ENCODE measurements at regions not wholly inside any gene's neighbourhood (a gene's known extent, or its start where the extent isn't known, plus 50 kb on each side); places are given as distances from the start of the nearest gene placed in this dataset.

DNA sequence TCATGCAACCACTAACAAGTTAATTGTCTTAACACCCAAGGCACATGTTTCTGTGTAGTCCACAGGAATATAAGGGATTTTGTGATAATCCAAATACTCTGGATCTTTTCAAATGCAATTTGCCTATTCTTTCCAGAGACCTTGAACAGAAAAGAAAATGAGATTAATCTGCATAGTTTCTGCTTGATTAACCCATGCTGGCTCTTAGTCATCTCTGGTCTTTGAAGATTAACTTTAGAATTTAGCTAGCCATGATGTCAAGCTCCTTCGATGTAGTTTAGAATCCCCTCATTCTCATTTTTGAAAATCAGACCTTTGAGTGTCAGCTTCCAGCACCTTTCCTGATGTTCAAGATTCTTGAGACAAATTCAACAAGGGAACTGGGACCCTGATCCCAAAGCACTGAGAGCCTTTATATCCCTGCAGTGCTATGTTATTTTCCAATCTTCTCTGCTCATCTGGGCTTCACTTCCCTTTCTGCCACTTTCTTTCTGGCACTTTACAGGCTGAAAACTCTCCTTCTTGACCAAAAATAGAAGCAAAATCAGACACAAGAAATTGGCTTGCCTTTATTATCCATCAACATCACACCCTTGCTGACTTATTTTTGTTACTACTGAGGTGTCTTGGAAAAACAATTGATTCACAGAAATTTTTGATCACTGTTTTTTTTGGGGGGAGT is 155.5 kb downstream of the PALM2AKAP2 start:
- TF ChIP-seq, protein P1, sequence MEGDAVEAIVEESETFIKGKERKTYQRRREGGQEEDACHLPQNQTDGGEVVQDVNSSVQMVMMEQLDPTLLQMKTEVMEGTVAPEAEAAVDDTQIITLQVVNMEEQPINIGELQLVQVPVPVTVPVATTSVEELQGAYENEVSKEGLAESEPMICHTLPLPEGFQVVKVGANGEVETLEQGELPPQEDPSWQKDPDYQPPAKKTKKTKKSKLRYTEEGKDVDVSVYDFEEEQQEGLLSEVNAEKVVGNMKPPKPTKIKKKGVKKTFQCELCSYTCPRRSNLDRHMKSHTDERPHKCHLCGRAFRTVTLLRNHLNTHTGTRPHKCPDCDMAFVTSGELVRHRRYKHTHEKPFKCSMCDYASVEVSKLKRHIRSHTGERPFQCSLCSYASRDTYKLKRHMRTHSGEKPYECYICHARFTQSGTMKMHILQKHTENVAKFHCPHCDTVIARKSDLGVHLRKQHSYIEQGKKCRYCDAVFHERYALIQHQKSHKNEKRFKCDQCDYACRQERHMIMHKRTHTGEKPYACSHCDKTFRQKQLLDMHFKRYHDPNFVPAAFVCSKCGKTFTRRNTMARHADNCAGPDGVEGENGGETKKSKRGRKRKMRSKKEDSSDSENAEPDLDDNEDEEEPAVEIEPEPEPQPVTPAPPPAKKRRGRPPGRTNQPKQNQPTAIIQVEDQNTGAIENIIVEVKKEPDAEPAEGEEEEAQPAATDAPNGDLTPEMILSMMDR (IDR thresholded peaks at IDR 0.05; ENCODE audit: low read depth, low read length, missing control alignments) = no peak
- DNase-seq (ENCODE audit: extremely low read depth, low read depth) = no peak

DNA sequence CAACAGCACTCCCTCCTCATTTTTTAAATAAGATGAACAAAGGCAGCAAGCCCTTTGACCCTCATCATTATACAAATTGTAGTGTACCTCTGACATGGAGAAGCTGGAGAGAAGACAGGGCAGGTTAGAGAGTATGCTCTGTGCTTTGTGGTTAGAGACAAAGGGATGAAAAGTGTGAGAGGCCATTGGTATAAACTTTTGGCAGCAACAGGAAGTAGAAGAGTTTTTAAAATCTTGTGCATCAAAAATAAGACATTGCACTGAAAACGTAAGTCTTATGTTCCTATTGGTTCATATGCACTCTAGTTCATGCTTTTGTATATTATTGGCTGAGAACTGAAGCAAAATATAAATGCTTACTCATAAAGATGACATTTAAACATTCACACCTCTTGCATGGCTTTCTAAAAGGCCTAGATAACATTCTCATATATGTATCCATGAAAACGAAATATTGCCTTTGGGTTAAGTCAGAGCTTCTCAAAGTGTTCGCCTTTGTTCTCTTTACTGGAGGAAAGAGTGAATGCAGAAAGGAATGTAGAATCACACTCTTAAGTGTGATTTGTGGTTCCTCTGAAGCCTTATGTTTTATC is 158.0 kb downstream of the PALM2AKAP2 start:
- TF ChIP-seq, protein P1 (IDR thresholded peaks at IDR 0.05; ENCODE audit: low read depth, low read length, missing control alignments) = no peak
- DNase-seq (ENCODE audit: extremely low read depth, low read depth) = no peak
- H3K4me3 ChIP-seq (replicated peaks; ENCODE audit: low read depth, low read length) = no peak overlapping the region

More for the DNA sequence above, 155.5 kb downstream of the PALM2AKAP2 start:
- no peak overlapping the region for H3K4me3 ChIP-seq (replicated peaks; ENCODE audit: low read depth, low read length)

DNA sequence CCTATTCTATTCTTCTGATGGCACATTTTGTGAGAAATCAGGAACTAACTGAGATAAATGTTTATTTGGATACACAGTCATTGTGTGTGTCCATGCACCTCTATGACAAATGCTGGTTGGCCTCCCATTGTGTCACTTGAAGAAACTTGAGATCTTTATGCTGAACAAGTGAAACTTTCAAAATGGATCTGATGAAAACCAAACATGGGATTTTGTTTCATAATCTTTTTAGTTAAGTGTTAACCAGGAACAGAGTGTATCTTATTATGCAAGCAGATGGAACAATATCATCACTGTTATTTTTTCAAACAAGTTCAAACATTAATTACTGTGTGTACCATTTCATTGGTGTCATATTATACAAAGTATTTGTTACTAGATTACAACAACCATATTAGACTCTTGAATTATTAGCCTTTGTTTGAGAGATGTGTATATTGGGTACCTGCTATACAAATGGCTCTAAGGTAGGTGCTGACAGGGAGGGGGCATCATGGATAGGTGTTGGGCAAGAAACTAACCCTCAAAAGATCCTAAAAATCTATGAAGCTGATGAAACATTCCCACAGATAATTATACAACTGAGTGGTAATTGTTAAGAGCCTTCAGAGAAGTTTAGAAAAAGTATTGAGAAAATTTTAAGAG is 159.8 kb downstream of the PALM2AKAP2 start:
- TF ChIP-seq, protein P1 (IDR thresholded peaks at IDR 0.05; ENCODE audit: low read depth, low read length, missing control alignments) = no peak
- H3K4me3 ChIP-seq (replicated peaks; ENCODE audit: low read depth, low read length) = no peak overlapping the region
- no peak for DNase-seq (ENCODE audit: extremely low read depth, low read depth)

DNA sequence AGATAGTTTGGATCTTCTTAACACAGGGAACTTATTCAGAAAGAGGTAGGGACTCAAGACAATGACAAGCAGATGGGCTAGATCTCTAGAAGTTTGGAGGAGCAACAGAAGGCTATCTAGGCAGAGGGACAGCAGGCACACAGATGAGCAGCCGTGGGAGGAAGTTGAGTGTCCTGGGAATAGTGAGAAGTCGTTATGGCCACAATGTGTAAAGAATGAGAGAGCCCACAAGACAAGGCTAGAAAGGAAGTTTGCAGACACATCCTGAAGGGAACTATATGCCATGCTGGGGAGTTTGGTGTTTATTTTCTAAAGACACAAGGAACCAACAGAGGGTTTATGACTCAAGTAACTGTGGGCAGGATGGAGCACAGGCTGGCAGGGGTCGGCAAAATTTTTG is 160.6 kb downstream of the PALM2AKAP2 start:
- no peak overlapping the region for H3K4me3 ChIP-seq (replicated peaks; ENCODE audit: low read depth, low read length)
- TF ChIP-seq, protein P1 (IDR thresholded peaks at IDR 0.05; ENCODE audit: low read depth, low read length, missing control alignments) = no peak
- no peak for DNase-seq (ENCODE audit: extremely low read depth, low read depth)

DNA sequence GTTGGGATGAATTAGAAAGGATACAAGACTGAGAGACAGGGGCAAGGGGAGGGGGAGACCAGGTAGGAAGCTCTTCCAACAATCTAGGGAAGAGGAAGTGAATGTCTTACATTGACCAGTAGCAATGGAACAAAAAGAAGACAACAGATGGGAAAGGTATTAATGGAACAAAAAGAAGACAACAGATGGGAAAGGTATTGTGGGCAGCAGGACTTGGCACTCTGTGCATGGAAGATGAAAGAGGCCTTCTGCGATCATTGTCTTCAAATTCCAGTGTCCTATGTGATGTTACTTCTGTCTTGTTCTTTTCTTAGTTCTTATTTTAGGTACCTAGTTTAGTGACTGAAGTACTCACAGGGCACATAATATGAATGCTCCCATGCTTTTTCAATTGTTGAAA is 161.8 kb downstream of the PALM2AKAP2 start:
- DNase-seq (ENCODE audit: extremely low read depth, low read depth) = no peak
- TF ChIP-seq, protein P1 (IDR thresholded peaks at IDR 0.05; ENCODE audit: low read depth, low read length, missing control alignments) = no peak
- no peak overlapping the region for H3K4me3 ChIP-seq (replicated peaks; ENCODE audit: low read depth, low read length)

DNA sequence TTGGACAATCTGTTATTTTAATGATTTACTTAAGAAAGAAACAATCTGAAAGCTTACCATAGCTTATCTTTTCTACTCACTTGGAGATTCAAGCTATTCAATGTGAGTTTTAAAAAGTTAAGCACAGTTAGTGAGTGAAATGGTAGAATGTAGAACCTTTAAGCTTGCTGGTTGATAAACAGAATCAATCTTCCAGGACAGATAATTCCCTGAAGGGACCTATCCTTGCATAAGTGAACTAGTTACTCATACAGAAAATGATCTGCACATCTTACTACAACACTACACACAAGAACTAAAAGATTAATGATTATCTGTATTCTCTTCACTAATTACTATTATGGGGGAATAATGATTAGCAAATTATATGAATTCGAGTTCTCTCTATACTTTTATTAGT is 165.6 kb downstream of the PALM2AKAP2 start:
- no peak for DNase-seq (ENCODE audit: extremely low read depth, low read depth)
- no peak overlapping the region for H3K4me3 ChIP-seq (replicated peaks; ENCODE audit: low read depth, low read length)
- TF ChIP-seq, protein P1 (IDR thresholded peaks at IDR 0.05; ENCODE audit: low read depth, low read length, missing control alignments) = no peak

Measured in HFF-Myc (cell line).